Testis (tissue), 2 donors: ENCODE measurements at regions not wholly inside any gene's neighbourhood (a gene's known extent, or its start where the extent isn't known, plus 50 kb on each side); places are given as distances from the start of the nearest gene placed in this dataset.

Source experiments
- POLR2A ChIP-seq: fragments of 450-650 bp; IDR thresholded peaks from one replicate; pipeline ENCODE4 v1.6.1; 2017; ENCODE audit warnings: antibody characterized with exemption, mild to moderate bottlenecking, moderate library complexity
- TF ChIP-seq, protein P1 (sequence below), 3 experiments: fragments of 450-650 bp in 2 of 3; fragments of 200-600 bp in 1 of 3; sonication (generic) in 1 of 3; IDR thresholded peaks; one replicate each; pipeline ENCODE4 v1.5.1; 2016 to 2019; ENCODE audit warnings: antibody characterized with exemption in 3 of 3, mild to moderate bottlenecking in 2 of 3, moderate library complexity in 1 of 3

DNA sequence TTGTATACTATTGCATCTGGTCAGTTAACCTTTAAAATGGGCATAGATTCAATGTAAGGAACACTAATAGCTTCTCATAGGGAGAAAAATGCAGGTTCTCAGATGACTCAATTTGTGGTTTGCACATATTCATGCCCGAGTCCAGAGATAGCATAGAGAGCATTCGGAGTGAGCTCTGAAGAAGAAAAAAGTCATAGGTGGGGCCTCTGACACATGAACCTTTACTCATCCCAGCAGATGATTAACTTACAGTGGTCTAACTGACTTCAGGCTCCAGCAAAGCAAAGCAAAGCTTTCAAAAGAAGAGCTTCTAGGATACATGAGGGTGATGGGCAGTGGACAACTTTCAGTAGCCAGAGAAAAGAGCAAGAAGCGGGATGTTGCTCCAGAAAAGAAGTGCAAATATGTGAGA lies 55.3 kb upstream of the BTN3A2 start:
- TF ChIP-seq, protein P1, sequence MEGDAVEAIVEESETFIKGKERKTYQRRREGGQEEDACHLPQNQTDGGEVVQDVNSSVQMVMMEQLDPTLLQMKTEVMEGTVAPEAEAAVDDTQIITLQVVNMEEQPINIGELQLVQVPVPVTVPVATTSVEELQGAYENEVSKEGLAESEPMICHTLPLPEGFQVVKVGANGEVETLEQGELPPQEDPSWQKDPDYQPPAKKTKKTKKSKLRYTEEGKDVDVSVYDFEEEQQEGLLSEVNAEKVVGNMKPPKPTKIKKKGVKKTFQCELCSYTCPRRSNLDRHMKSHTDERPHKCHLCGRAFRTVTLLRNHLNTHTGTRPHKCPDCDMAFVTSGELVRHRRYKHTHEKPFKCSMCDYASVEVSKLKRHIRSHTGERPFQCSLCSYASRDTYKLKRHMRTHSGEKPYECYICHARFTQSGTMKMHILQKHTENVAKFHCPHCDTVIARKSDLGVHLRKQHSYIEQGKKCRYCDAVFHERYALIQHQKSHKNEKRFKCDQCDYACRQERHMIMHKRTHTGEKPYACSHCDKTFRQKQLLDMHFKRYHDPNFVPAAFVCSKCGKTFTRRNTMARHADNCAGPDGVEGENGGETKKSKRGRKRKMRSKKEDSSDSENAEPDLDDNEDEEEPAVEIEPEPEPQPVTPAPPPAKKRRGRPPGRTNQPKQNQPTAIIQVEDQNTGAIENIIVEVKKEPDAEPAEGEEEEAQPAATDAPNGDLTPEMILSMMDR (IDR thresholded peaks at IDR 0.05), result no peak
- TF ChIP-seq POLR2A, result no peak
